Activated CD4-positive, alpha-beta T cell treated with anti-CD3 and anti-CD28 coated beads, Interleukin-2, amount 50 U/mL, for 1 hour (primary cell): ENCODE measurements at regions not wholly inside any gene's neighbourhood (a gene's known extent, or its start where the extent isn't known, plus 50 kb on each side); places are given as distances from the start of the nearest gene placed in this dataset.

ENCODE experiments used
- DNase-seq: peaks from one replicate; pipeline ENCODE4 v3.0.0-alpha.2; 2020

DNA sequence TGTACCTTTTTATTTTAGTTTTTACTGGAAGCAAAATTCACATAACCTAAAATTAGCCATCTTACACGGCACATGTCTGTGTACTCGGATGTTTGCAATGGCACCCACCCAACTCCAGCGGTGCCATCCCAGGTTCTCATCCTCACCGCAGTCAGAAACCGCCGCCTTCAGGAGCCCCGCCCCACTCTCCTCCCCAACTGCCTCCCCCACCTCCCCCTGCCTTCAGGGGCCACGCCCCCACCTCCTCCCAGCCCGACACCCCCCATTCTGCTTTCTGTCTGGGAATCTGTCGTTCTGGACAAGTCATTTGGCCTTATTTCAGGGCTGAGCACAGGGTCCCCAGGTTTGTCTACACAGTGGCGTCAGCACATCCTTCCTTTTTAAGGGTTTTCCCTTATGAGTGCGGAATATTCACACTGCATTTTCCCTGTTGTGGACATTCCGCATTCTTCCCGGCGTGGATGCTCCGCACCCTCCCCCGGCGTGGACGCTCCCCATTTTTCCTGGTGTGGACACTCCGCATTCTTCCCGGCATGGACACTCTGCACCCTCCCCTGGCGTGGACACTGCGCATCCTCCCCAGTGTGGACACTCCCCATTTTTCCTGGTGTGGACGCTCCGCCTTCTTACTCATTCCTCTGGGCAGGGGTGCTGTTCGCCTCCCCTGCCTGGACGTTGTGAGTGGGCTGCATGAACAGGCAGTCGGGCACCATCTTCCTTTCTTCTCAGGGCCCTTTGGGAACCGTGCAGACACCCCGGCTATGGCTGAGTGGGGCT lies 135.4 kb upstream of the NKX1-1 start:
- DNase-seq: no peak

GRCh38 chr4:1540601-1541375 lies 134.5 kb upstream of the NKX1-1 start:
- DNase-seq: no peak

DNA sequence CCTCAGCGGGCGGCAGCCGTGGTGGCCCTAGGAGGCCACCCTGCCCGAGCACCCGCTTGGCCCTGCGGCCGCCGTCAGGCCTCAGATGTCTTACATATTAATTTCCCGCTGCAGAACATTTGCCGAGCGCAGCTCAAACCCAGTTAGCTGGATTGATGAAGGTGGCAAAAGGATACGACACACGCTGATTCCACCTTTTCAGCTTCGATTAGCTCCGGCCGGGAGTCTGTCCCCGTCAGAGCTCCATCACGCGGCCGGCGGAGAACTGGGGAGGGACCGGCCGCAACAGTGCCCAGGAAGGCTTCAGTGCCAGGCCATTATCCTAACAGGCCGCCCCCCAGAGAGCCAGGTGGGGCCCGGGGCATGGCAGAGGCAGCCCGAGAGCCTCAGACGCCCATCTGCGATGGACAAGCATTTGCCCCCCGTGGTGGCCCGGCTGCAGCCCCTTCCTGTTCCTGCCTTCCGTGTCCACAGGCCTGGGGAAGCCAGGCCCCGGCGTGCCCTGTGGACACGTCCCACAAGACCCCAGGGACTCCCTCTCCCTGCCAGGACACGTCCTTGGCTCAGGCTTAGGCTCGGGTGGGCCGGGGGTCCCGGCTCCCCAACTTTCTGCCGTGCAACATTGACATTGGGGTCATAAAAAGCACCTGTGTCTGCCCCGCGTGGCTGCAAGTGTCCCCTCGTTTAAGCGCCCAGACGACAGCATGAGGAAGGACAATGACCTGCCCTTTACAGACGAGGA lies 133.8 kb upstream of the NKX1-1 start:
- no peak for DNase-seq

DNA sequence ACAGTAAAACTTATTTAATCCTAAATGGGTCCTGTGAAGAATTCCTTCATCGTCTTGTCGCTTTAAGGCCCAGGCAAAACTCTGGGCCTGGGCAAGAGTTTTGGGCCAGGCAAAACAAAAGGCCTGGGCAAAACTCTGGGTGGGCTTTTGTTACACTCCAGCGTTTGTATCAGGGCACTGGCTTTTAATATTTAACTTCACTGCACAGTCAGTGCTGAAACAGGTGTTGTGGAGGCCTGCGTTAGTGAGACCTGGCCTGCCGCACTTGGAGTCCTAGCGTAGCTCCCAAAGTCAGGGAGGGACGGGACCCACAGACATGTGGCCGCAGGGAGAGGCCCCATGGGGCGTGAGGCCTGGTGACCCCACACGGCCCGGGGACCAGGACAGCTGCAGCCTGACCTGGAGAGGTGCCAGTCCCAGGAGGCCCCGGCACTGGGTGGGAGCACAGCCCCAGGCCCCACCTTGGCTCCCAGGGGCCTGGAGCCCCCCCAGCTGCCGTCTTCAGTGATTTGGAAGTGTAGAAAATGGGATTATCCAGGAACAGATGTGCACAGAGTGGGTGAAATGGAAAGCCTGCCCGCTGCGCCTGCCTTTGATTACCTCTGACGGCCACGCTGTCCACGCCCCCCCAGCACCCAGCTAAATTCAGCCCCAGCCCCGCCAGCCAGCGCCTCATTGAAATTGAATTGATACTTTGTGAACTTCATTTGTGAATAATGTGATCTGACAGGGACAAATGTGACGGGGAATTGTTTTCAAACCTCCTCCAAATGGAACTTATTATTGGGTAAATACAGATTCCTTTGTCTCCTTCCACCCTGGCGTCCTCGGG lies 132.9 kb upstream of the NKX1-1 start:
- DNase-seq: no peak

GRCh38 chr4:1538096-1538410 lies 131.8 kb upstream of the NKX1-1 start:
- no peak for DNase-seq

DNA sequence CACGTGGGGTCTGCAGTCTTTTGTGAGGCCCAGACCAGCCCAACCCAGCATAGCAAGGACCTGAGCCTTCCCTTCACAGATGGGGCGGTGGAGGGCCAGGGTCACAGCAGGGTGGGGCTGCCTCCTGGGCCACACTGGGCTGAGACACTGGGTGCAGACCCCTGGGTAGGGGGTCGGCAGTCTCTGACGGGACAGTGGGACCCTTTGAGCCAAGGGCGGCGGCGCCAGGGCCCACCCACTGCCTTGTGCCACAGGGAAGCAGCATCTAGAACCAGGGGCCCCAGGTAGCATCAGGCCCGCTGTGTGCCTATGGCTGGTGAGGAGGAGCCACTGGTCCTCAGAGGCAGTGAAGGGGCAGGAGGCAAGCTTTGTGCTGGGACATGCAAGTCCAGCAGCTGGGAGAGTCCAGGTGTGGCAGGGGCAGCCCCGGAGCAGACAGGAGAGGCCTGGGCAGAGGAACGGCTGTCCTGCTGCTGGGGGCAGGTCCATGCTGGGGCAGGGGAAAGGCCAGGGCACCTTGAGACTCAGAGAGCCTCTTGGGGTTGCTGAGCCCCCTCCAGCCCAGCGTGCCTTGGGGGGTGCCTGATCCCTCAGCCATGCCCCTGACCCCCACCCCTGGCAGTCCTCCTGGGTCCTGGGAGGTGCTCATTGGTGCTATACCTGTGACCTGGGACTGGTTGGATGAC lies 131.3 kb upstream of the NKX1-1 start:
- DNase-seq: no peak

- no peak for DNase-seq
These were observed 130.6 kb upstream of the NKX1-1 start for GRCh38 chr4:1536579-1537409.

DNA sequence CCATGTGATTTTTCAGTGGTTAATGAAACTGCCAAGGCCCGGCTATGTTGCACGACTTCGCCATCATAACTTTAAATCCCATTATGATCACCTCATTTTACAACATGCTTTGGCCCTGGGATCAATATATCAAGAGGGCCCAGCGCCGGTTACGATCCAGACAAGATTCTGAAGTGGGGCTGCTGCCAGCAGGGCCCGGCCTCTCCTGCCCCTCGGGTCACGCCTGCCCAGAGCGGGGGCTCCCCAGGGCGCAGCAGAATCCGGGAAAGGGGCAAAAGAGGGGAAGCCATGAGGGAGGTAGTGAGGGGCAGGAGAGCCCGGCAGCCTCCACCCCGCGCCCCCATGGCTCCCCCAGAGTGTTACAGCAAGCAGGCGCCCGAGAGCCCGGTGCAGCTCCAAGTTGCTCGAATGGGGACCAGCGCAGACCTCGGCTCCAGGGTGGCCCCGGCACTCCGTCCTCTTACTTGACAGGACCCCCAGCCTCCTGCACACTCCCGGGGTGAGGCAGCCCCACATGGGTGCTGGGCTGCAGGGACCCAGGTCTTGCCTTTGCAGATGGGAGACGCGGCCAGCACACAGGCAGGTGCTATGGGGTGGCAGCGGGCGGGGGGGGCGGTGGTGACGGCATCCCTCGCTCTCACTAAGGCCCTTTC lies 129.8 kb upstream of the NKX1-1 start:
- no peak for DNase-seq

GRCh38 chr4:1534876-1535526 lies 128.8 kb upstream of the NKX1-1 start:
- no peak for DNase-seq

DNA sequence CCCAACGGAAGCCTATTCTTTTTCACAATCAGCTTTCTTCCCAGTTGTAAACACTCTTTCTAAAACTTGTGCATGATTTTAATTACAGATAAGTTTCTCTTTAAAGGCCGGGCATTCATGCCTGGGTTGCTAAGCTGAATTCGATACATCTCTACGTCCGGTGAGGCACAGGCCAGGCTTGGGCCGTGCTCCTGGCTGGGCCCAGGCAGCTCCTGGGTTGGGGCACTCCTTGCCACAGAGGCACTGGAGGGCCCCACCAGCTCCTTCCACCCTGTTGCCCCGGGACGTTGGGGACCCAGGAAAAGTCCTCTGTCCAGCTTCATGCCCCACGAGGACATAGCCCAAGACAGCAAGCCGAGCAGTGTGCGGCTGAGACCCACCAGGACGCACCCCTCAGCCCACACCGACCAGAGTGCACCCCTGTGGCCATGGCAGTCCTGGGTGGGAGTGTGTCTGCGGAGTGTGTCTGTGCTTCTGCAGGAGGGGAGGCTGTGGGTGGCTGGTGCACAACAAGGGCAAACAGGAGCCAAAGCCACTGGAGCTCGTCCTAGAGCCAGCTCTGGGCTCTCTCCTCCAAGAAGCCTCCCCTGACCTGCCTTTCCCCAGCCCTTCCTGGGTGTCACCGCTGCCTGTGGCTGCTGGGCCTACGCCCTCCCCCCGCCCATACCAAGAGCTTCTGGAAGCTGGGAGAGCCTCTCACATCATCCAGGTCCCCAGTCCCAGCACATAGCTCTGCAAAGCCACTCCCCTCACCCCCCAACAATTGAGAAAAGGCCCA lies 128.0 kb upstream of the NKX1-1 start:
- no peak for DNase-seq

- DNase-seq: no peak
These were observed 127.3 kb upstream of the NKX1-1 start for GRCh38 chr4:1533501-1534064.

- DNase-seq: no peak
These were observed 126.5 kb upstream of the NKX1-1 start for GRCh38 chr4:1532549-1533395.

DNA sequence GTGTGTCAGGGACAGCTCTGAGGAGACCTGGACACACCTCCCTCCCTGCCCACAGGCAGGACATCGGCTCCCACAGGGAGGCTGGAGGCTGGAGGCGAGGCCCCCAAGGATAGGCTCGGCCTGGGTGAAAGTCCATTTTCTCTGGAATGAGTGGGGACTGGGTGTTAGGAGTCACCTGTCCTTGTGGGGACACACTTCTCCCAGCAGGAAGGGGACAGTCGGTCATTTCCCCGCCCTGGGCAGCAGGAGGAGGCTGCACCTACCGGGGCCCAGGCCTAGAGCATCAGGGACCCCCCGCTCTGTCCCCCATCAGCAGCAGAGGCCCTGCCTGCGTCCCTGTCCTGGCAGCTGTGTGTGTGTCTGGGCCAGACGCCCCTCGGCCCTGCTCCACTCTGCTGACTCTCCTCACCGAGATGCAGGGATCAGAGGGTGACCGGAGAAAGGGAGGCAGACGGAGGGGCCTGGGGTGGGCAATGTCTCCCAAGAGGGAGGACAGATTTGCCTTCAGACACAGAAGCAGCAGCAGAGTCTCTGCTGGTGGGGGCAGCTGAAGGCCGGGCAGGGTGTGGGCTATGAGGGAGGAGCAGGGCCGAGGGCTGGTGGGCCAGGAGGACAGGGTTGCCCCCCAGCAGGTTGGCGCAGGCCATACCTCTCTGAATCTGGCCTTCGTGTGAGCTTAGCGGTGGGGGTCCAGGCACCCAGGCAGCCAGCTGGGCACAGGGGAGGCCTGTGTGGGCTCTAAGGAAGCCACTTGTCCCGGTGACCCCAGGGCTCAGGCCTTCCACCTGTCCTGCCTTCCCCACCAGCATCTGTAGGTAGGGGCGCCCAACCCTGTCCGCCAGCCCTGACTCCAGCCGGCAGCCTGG lies 125.7 kb upstream of the NKX1-1 start:
- DNase-seq: no peak

- DNase-seq: no peak
These were observed 124.1 kb upstream of the NKX1-1 start for GRCh38 chr4:1530356-1530755.

DNA sequence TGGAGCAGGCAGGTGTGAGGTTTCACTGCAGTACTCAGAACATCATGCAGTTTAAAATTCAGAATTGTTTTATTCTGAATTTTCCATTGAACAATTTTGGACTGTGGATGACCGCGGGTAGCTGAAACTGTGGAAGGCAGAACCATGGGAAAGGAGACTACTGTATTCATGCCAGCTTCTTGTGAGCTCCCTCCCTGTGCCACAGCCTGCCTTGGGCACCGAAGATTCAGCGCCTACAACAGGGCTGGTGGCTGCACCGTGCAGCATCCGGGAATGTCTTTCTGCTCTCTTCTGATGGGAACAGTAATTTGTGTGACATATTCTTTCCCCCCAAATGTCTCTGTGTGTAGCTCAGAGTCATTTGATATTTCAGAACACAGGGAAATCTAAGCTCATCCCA lies 118.5 kb upstream of the NKX1-1 start:
- no peak for DNase-seq

DNA sequence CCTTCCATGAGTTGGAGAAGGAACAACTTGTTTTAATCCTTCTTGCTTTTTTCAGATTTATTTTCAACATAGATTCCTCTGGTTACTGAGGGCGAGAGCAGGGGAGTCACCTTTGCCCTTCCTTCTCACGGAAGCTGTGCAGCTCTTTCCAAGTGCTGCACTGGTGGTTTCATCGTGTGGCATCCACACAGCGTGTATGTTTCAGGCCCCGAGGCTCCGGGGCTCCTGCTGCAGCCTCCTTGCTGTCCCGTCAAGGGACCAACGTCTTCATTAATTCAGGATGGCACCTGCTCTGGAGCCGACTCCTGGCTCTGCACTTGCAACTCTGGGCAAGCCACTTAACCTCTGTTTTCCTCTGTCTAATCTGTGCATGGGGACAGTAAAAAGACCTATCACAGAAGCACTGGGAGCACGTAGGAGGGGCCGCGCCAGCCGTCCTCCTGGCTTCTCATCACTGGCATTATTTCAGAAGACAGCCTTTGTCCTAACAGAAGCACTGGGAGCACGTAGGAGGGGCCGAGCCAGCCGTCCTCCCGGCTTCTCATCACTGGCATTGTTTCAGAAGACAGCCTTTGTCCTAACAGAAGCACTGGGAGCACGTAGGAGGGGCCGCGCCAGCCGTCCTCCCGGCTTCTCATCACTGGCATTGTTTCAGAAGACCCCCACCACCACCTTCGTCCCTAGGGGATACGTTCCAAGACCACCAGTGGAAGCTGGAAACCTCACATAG lies 117.8 kb upstream of the NKX1-1 start:
- DNase-seq: no peak
